ENCODE measurements at regions not wholly inside any gene's neighbourhood (a gene's known extent, or its start where the extent isn't known, plus 50 kb on each side); places are given as distances from the start of the nearest gene placed in this dataset.

DNA sequence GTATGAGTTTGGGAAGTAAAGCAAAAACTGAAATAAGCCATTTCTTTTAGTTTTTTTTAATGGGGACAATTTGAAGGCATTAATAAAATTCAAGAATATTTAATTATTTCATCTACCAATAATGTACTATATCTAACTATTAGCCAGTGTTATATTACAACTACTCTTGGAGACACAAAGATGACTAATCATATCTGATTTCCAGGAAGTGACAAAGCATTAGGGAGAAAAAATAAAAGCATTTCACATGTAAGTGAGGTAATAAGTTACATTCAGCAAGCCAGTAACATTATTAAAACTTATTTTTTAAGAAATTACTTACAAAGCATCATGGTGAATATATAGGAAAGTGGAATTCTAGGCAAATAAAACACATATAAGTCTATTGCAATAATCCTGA is 781.3 kb upstream of the NRXN1 start:
- peak overlapping the region; percentile 21; the same call in 1 of the 2 replicates for H3K4me3 ChIP-seq
- H3K36me3 ChIP-seq (ENCODE audit: low read depth): no peaks in the 10 kb centered on the region
- no peaks in the 10 kb centered on the region for H3K9me2 ChIP-seq (ENCODE audit: insufficient read depth)
- peaks cover 19% of the 10 kb centered on the region for H3K4me1 ChIP-seq (ENCODE audit: insufficient read depth)
- no peaks in the 10 kb centered on the region for H3K27me3 ChIP-seq (replicated peaks; ENCODE audit: insufficient read depth)
- H3K9me3 ChIP-seq (ENCODE audit: low read depth): no peaks in the 10 kb centered on the region
- in situ Hi-C loops (cut with MboI): no loop called here
- peak overlapping the region; percentile 31; the same call in 1 of the 2 replicates for H2AFZ ChIP-seq
- DNase-seq: peak; percentile 71
- H3F3A ChIP-seq (ENCODE audit: insufficient read depth): peaks cover 6% of the 10 kb centered on the region; the same call in 1 of the 2 replicates
- no peak overlapping the region for H3K27ac ChIP-seq
- H3K4me2 ChIP-seq (ENCODE audit: unreplicated experiment): peak overlapping the region; percentile 69
- TF ChIP-seq EZH2phosphoT487 (IDR thresholded peaks at IDR 0.05; ENCODE audit: insufficient read depth, low read depth) (no peak), EZH2 (IDR thresholded peaks at IDR 0.05; ENCODE audit: insufficient read depth, poor library complexity, severe bottlenecking) (no peak)
- no peaks in the 10 kb centered on the region for H3K79me2 ChIP-seq (ENCODE audit: insufficient read depth)
- no peak overlapping the region for H3K9ac ChIP-seq
- no peaks in the 10 kb centered on the region for H4K20me1 ChIP-seq (ENCODE audit: insufficient read depth)

DNA sequence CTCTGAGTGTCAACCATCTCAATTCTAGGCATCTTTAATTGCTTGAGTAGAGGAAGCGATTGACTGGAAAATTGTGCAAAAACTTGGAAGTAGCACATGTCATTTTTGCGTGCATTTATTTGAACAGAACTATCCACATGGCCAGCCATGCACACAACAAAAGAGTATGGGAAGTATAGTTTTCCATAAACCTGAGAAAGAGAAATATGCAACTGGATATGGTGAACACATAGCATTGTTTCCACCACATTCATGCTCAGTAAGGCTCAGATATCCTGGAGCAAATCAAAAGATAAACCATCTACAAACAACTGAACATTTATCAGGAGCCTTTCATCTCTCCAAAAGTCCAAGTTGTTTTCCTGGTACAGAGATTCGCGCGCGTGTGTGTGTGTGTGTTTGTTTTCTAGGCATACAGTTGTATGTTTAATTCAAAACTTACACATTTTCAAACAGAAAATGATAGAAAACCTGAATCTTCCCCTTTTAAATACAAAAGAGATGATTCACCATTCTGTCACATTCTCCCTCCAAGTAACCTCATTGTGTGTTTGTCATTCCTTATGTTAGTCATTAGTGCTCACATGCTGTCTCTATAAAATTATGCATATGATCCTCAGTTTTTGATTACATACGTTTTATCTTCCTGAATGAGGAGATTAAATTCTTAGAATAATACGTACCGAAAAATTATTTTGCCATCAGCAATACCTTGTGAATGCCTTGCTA is 780.4 kb upstream of the NRXN1 start:
- no peaks in the 10 kb centered on the region for H3K9me2 ChIP-seq (ENCODE audit: insufficient read depth)
- H3K4me1 ChIP-seq (ENCODE audit: insufficient read depth): peaks cover 19% of the 10 kb centered on the region
- TF ChIP-seq EZH2 (IDR thresholded peaks at IDR 0.05; ENCODE audit: insufficient read depth, poor library complexity, severe bottlenecking) (no peak), EZH2phosphoT487 (IDR thresholded peaks at IDR 0.05; ENCODE audit: insufficient read depth, low read depth) (no peak)
- H3K9ac ChIP-seq: no peak overlapping the region
- peaks cover 6% of the 10 kb centered on the region; the same call in 1 of the 2 replicates for H3F3A ChIP-seq (ENCODE audit: insufficient read depth)
- H2AFZ ChIP-seq: peak overlapping the region; percentile 42; the same call in 1 of the 2 replicates
- H3K9me3 ChIP-seq (ENCODE audit: low read depth): no peaks in the 10 kb centered on the region
- no peaks in the 10 kb centered on the region for H3K79me2 ChIP-seq (ENCODE audit: insufficient read depth)
- H3K27ac ChIP-seq: peak overlapping the region; percentile 35
- H3K4me3 ChIP-seq: peak overlapping the region; percentile 21
- peak; percentile 76 for DNase-seq
- H3K4me2 ChIP-seq (ENCODE audit: unreplicated experiment): peak overlapping the region; percentile 69
- in situ Hi-C loops (cut with MboI): no loop called here
- no peaks in the 10 kb centered on the region for H3K36me3 ChIP-seq (ENCODE audit: low read depth)
- no peaks in the 10 kb centered on the region for H4K20me1 ChIP-seq (ENCODE audit: insufficient read depth)
- H3K27me3 ChIP-seq (replicated peaks; ENCODE audit: insufficient read depth): no peaks in the 10 kb centered on the region
- 32 to 33% methylated on average over 9 of the region's 9 CpGs for WGBS, 2 experiments (ENCODE audit: low coverage in 1 of 2, low lambda C conversion rate in 2 of 2, missing lambda C conversion rate in 2 of 2)

DNA sequence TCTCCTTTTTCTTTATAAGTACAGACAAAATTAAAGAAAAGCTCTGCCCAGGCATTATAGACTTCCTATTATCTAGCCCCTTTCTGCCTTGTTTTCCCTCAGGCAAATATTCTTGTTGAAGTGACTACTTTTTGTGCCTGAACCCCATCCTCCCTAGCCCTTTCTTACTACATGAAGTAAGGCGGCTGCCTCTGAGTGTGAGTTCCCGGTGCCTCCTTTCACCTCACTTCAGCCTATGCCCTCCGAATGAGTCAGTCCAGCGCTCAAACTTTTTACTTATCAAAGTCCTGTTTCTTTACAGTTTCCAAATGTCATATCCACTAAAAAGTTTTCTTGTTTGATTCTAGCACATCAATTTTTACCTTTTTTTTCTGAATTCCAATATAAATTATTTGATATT is 778.3 kb upstream of the NRXN1 start:
- H4K20me1 ChIP-seq (ENCODE audit: insufficient read depth): no peaks in the 10 kb centered on the region

DNA sequence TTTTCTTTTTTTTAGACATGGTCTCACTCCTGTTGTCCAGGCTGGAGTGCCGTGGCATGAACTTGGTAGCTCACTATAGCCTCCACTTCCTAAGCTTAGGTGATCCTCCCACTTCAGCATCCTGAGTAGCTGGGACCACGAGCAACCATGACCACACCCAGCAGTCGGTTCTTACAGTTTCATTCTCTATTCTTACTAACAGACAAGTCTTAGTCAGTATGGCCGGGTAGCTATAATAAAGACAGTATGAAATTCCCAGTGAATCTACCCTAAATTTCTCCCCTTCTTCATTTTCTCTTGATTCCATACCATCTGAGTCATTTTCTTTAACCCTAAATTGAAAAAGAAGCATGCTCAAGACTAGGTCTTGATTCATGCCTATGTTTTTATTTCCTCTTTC is 775.3 kb upstream of the NRXN1 start:
- H3K9me3 ChIP-seq (ENCODE audit: low read depth): no peaks in the 10 kb centered on the region
- TF ChIP-seq EZH2 (IDR thresholded peaks at IDR 0.05; ENCODE audit: insufficient read depth, poor library complexity, severe bottlenecking): no peak
- no peak for TF ChIP-seq EZH2phosphoT487 (IDR thresholded peaks at IDR 0.05; ENCODE audit: insufficient read depth, low read depth)
- H3K9ac ChIP-seq: no peak overlapping the region
- H4K20me1 ChIP-seq (ENCODE audit: insufficient read depth): no peaks in the 10 kb centered on the region
- no peak overlapping the region for H3K4me3 ChIP-seq
- no peak overlapping the region for H3K4me2 ChIP-seq (ENCODE audit: unreplicated experiment)
- in situ Hi-C loops (cut with MboI): no loop called here
- no peak for DNase-seq
- H3K9me2 ChIP-seq (ENCODE audit: insufficient read depth): no peaks in the 10 kb centered on the region
- WGBS, 2 experiments (ENCODE audit: low coverage in 1 of 2, low lambda C conversion rate in 2 of 2, missing lambda C conversion rate in 2 of 2): 71 to 72% methylated on average over 4 of the region's 4 CpGs
- H2AFZ ChIP-seq: no peak overlapping the region
- H3K36me3 ChIP-seq (ENCODE audit: low read depth): no peaks in the 10 kb centered on the region
- 0 out of 2 replicates have a peak, but pooled peaks cover 5% of the 10 kb centered on the region for H3F3A ChIP-seq (ENCODE audit: insufficient read depth)
- peaks cover 4% of the 10 kb centered on the region; the same call in 1 of the 2 replicates for H3K4me1 ChIP-seq (ENCODE audit: insufficient read depth)
- H3K27me3 ChIP-seq (replicated peaks; ENCODE audit: insufficient read depth): no peaks in the 10 kb centered on the region
- no peaks in the 10 kb centered on the region for H3K79me2 ChIP-seq (ENCODE audit: insufficient read depth)
- H3K27ac ChIP-seq: no peak overlapping the region

More for the DNA sequence above, 778.3 kb upstream of the NRXN1 start:
- no peak overlapping the region for H3K4me2 ChIP-seq (ENCODE audit: unreplicated experiment)
- TF ChIP-seq EZH2 (IDR thresholded peaks at IDR 0.05; ENCODE audit: insufficient read depth, poor library complexity, severe bottlenecking): no peak
- H3K79me2 ChIP-seq (ENCODE audit: insufficient read depth): no peaks in the 10 kb centered on the region
- in situ Hi-C loops (cut with MboI): no loop called here
- no peaks in the 10 kb centered on the region for H3K27me3 ChIP-seq (replicated peaks; ENCODE audit: insufficient read depth)
- no peak for DNase-seq
- no peak overlapping the region for H2AFZ ChIP-seq
- WGBS, 2 experiments (ENCODE audit: low coverage in 1 of 2, low lambda C conversion rate in 2 of 2, missing lambda C conversion rate in 2 of 2): 91 to 92% methylated on average over 4 of the region's 4 CpGs
- H3K9ac ChIP-seq: no peak overlapping the region
- H3K9me3 ChIP-seq (ENCODE audit: low read depth): no peaks in the 10 kb centered on the region
- H3K4me3 ChIP-seq: no peak overlapping the region
- no peak overlapping the region for H3K27ac ChIP-seq
- H3K4me1 ChIP-seq (ENCODE audit: insufficient read depth): peaks cover 19% of the 10 kb centered on the region
- H3K36me3 ChIP-seq (ENCODE audit: low read depth): no peaks in the 10 kb centered on the region
- H3K9me2 ChIP-seq (ENCODE audit: insufficient read depth): no peaks in the 10 kb centered on the region
- H3F3A ChIP-seq (ENCODE audit: insufficient read depth): peaks cover 6% of the 10 kb centered on the region; the same call in 1 of the 2 replicates

All from GM23248 (cell line).